ENCODE measurements at regions not wholly inside any gene's neighbourhood (a gene's known extent, or its start where the extent isn't known, plus 50 kb on each side); places are given as distances from the start of the nearest gene placed in this dataset.

- H3K4me3 ChIP-seq (ENCODE audit: low read depth, low read length): no peak overlapping the region
- in situ Hi-C loops (cut with HindIII; ENCODE audit: low sequenced_read_pairs): no loop called here
- DNase-seq (ENCODE audit: low read depth, low spot score): no peak
- TF ChIP-seq CTCF (IDR thresholded peaks at IDR 0.05; ENCODE audit: low read depth, low read length): no peak
Observed at GRCh38 chr1:82052563-82052962, 251.8 kb downstream of the ADGRL2 start.

- no peak for DNase-seq (ENCODE audit: low read depth, low spot score)
- no peak for TF ChIP-seq CTCF (IDR thresholded peaks at IDR 0.05; ENCODE audit: low read depth, low read length)
- H3K4me3 ChIP-seq (ENCODE audit: low read depth, low read length): no peak overlapping the region
- in situ Hi-C loops (cut with HindIII; ENCODE audit: low sequenced_read_pairs): no loop called here
Observed at GRCh38 chr1:82048596-82048995, 247.9 kb downstream of the ADGRL2 start.

- TF ChIP-seq CTCF (IDR thresholded peaks at IDR 0.05; ENCODE audit: low read depth, low read length): no peak
- in situ Hi-C loops (cut with HindIII; ENCODE audit: low sequenced_read_pairs): no loop called here
Observed at GRCh38 chr1:82045221-82045620, 244.5 kb downstream of the ADGRL2 start.

GRCh38 chr1:82044536-82044935, 243.8 kb downstream of the ADGRL2 start:
- in situ Hi-C loops (cut with HindIII; ENCODE audit: low sequenced_read_pairs): no loop called here
- TF ChIP-seq CTCF (IDR thresholded peaks at IDR 0.05; ENCODE audit: low read depth, low read length): no peak

More at GRCh38 chr1:82045221-82045620, 244.5 kb downstream of the ADGRL2 start:
- H3K4me3 ChIP-seq (ENCODE audit: low read depth, low read length): no peak overlapping the region
- DNase-seq (ENCODE audit: low read depth, low spot score): no peak

GRCh38 chr1:82044111-82044510, 243.4 kb downstream of the ADGRL2 start:
- in situ Hi-C loops (cut with HindIII; ENCODE audit: low sequenced_read_pairs): no loop called here
- no peak for TF ChIP-seq CTCF (IDR thresholded peaks at IDR 0.05; ENCODE audit: low read depth, low read length)
- no peak overlapping the region for H3K4me3 ChIP-seq (ENCODE audit: low read depth, low read length)

More at GRCh38 chr1:82044536-82044935, 243.8 kb downstream of the ADGRL2 start:
- no peak for DNase-seq (ENCODE audit: low read depth, low spot score)
- H3K4me3 ChIP-seq (ENCODE audit: low read depth, low read length): no peak overlapping the region

GRCh38 chr1:82042306-82043060, 241.7 kb downstream of the ADGRL2 start:
- in situ Hi-C loops (cut with HindIII; ENCODE audit: low sequenced_read_pairs): no loop called here

More at GRCh38 chr1:82044111-82044510, 243.4 kb downstream of the ADGRL2 start:
- no peak for DNase-seq (ENCODE audit: low read depth, low spot score)

More at GRCh38 chr1:82042306-82043060, 241.7 kb downstream of the ADGRL2 start:
- DNase-seq (ENCODE audit: low read depth, low spot score): no peak
- H3K4me3 ChIP-seq (ENCODE audit: low read depth, low read length): no peak overlapping the region
- no peak for TF ChIP-seq CTCF (IDR thresholded peaks at IDR 0.05; ENCODE audit: low read depth, low read length)

All from astrocyte of the spinal cord (primary cell).